Muscle layer of colon (tissue), 2 donors: ENCODE measurements at regions not wholly inside any gene's neighbourhood (a gene's known extent, or its start where the extent isn't known, plus 50 kb on each side); places are given as distances from the start of the nearest gene placed in this dataset.

Experiments used
- H3K27ac ChIP-seq: one replicate; pipeline ENCODE4 v1.7.0; 2013; ENCODE audit warnings: low read depth, mild to moderate bottlenecking, low read length, moderate library complexity
- H3K27me3 ChIP-seq, 2 donors: one replicate each; pipeline ENCODE4 v1.7.0; 2013; ENCODE audit warnings: low read length in 2 of 2, mild to moderate bottlenecking in 2 of 2; ENCODE audit not compliant: insufficient read depth in 2 of 2, control insufficient read depth in 1 of 2
- H3K36me3 ChIP-seq: one replicate; pipeline ENCODE4 v1.7.0; 2013; ENCODE audit warnings: mild to moderate bottlenecking, low read length; ENCODE audit not compliant: insufficient read depth
- H3K4me1 ChIP-seq: one replicate; pipeline ENCODE4 v1.7.0; 2013; ENCODE audit warnings: mild to moderate bottlenecking, low read length; ENCODE audit not compliant: insufficient read depth
- H3K4me3 ChIP-seq, 2 donors: one replicate each; pipeline ENCODE4 v1.7.0; 2013; ENCODE audit warnings: low read length in 2 of 2, low read depth in 1 of 2, mild to moderate bottlenecking in 1 of 2, moderate library complexity in 1 of 2
- H3K9ac ChIP-seq: one replicate; pipeline ENCODE4 v1.7.0; 2013; ENCODE audit warnings: low read length
- H3K9me3 ChIP-seq: one replicate; pipeline ENCODE4 v1.7.0; 2013; ENCODE audit warnings: mild to moderate bottlenecking, low read length
- donor health status: abdominal sarcoma.
- donor health status: Adenocarcinoma of cecum.

- Histone ChIP-seq H3K36me3 (no peaks in the 10 kb centered on the region), H3K9me3 (no peaks in the 10 kb centered on the region), H3K27me3 (no peaks in the 10 kb centered on the region), H3K9ac (no peak overlapping the region), H3K27ac (no peak overlapping the region), H3K4me3 (no peak overlapping the region), H3K4me1 (no peaks in the 10 kb centered on the region)
Measured at GRCh38 chr16:77555126-77555525, 120.3 kb upstream of the ADAMTS18 start.

- Histone ChIP-seq H3K36me3 (no peaks in the 10 kb centered on the region), H3K27ac (no peak overlapping the region), H3K9ac (no peak overlapping the region), H3K27me3 (no peaks in the 10 kb centered on the region), H3K4me3 (no peak overlapping the region), H3K4me1 (no peaks in the 10 kb centered on the region), H3K9me3 (no peaks in the 10 kb centered on the region)
Measured at GRCh38 chr16:77555791-77556190, 121.0 kb upstream of the ADAMTS18 start.

- H3K9me3 ChIP-seq = no peaks in the 10 kb centered on the region
- no peaks in the 10 kb centered on the region for H3K27me3 ChIP-seq
- H3K9ac ChIP-seq = no peak overlapping the region
- H3K27ac ChIP-seq = no peak overlapping the region
- H3K4me1 ChIP-seq = no peaks in the 10 kb centered on the region
- H3K36me3 ChIP-seq = no peaks in the 10 kb centered on the region
- H3K4me3 ChIP-seq = no peak overlapping the region
Measured at GRCh38 chr16:77556201-77556873, 121.5 kb upstream of the ADAMTS18 start.

GRCh38 chr16:77557385-77557784, 122.6 kb upstream of the ADAMTS18 start:
- Histone ChIP-seq H3K4me3 (no peak overlapping the region), H3K4me1 (no peaks in the 10 kb centered on the region), H3K27ac (no peak overlapping the region), H3K27me3 (no peaks in the 10 kb centered on the region), H3K9me3 (no peaks in the 10 kb centered on the region), H3K36me3 (no peaks in the 10 kb centered on the region), H3K9ac (no peak overlapping the region)

GRCh38 chr16:77558786-77559185, 124.0 kb upstream of the ADAMTS18 start:
- no peaks in the 10 kb centered on the region for H3K4me1 ChIP-seq
- H3K9me3 ChIP-seq = no peaks in the 10 kb centered on the region
- H3K27ac ChIP-seq = no peak overlapping the region
- H3K36me3 ChIP-seq = no peaks in the 10 kb centered on the region
- no peak overlapping the region for H3K4me3 ChIP-seq
- no peaks in the 10 kb centered on the region for H3K27me3 ChIP-seq
- no peak overlapping the region for H3K9ac ChIP-seq

- H3K4me1 ChIP-seq = no peaks in the 10 kb centered on the region
- no peaks in the 10 kb centered on the region for H3K27me3 ChIP-seq
- no peaks in the 10 kb centered on the region for H3K36me3 ChIP-seq
- H3K9ac ChIP-seq = no peak overlapping the region
- H3K9me3 ChIP-seq = no peaks in the 10 kb centered on the region
- H3K4me3 ChIP-seq = no peak overlapping the region
- H3K27ac ChIP-seq = no peak overlapping the region
Measured at GRCh38 chr16:77562497-77562896, 127.7 kb upstream of the ADAMTS18 start.

- Histone ChIP-seq H3K9ac (no peak overlapping the region), H3K4me3 (no peak overlapping the region), H3K4me1 (no peaks in the 10 kb centered on the region), H3K27ac (no peak overlapping the region), H3K27me3 (no peaks in the 10 kb centered on the region), H3K36me3 (no peaks in the 10 kb centered on the region), H3K9me3 (no peaks in the 10 kb centered on the region)
Measured at GRCh38 chr16:77564791-77565390, 130.1 kb upstream of the ADAMTS18 start.

GRCh38 chr16:77569406-77569805, 134.6 kb upstream of the ADAMTS18 start:
- H3K27me3 ChIP-seq = no peaks in the 10 kb centered on the region
- no peaks in the 10 kb centered on the region for H3K4me1 ChIP-seq
- no peak overlapping the region for H3K9ac ChIP-seq
- H3K27ac ChIP-seq = no peak overlapping the region
- H3K9me3 ChIP-seq = no peaks in the 10 kb centered on the region
- H3K36me3 ChIP-seq = no peaks in the 10 kb centered on the region
- no peak overlapping the region for H3K4me3 ChIP-seq

- H3K27me3 ChIP-seq = no peaks in the 10 kb centered on the region
- no peaks in the 10 kb centered on the region for H3K36me3 ChIP-seq
- no peak overlapping the region for H3K27ac ChIP-seq
- H3K4me1 ChIP-seq = no peaks in the 10 kb centered on the region
- no peak overlapping the region for H3K9ac ChIP-seq
- no peaks in the 10 kb centered on the region for H3K9me3 ChIP-seq
- no peak overlapping the region for H3K4me3 ChIP-seq
Measured at GRCh38 chr16:77570574-77570973, 135.7 kb upstream of the ADAMTS18 start.

GRCh38 chr16:77571115-77571862, 136.5 kb upstream of the ADAMTS18 start:
- H3K4me3 ChIP-seq = no peak overlapping the region
- no peaks in the 10 kb centered on the region for H3K27me3 ChIP-seq
- H3K9ac ChIP-seq = no peak overlapping the region
- no peaks in the 10 kb centered on the region for H3K36me3 ChIP-seq
- no peak overlapping the region for H3K27ac ChIP-seq
- no peaks in the 10 kb centered on the region for H3K9me3 ChIP-seq
- H3K4me1 ChIP-seq = no peaks in the 10 kb centered on the region

GRCh38 chr16:77574867-77575624, 140.2 kb upstream of the ADAMTS18 start:
- H3K27me3 ChIP-seq = no peaks in the 10 kb centered on the region
- H3K36me3 ChIP-seq = no peaks in the 10 kb centered on the region
- no peaks in the 10 kb centered on the region for H3K9me3 ChIP-seq
- no peak overlapping the region for H3K4me3 ChIP-seq
- no peaks in the 10 kb centered on the region for H3K4me1 ChIP-seq
- no peak overlapping the region for H3K27ac ChIP-seq
- no peak overlapping the region for H3K9ac ChIP-seq
